Lower leg skin (tissue), 3 donors: ENCODE measurements at regions not wholly inside any gene's neighbourhood (a gene's known extent, or its start where the extent isn't known, plus 50 kb on each side); places are given as distances from the start of the nearest gene placed in this dataset.

Experiments used
- CTCF ChIP-seq, 3 donors: fragments of 450-650 bp; IDR thresholded peaks; one replicate each; pipeline ENCODE4 v1.5.1; 2016; ENCODE audit warnings: antibody characterized with exemption in 3 of 3, mild to moderate bottlenecking in 3 of 3, moderate library complexity in 2 of 3
- POLR2A ChIP-seq, 2 donors: fragments of 450-650 bp; IDR thresholded peaks; one replicate each; pipeline ENCODE4 v1.6.1; 2016 to 2017; ENCODE audit warnings: antibody characterized with exemption in 2 of 2, mild to moderate bottlenecking in 1 of 2, moderate library complexity in 1 of 2

GRCh38 chr14:48991141-48991540, 595.0 kb downstream of the RPS29 start:
- no peak for TF ChIP-seq CTCF (IDR thresholded peaks at IDR 0.05)
- no peak for TF ChIP-seq POLR2A (IDR thresholded peaks at IDR 0.05)
